ENCODE measurements at regions not wholly inside any gene's neighbourhood (a gene's known extent, or its start where the extent isn't known, plus 50 kb on each side); places are given as distances from the start of the nearest gene placed in this dataset.

GRCh38 chr14:97166497-97166896 is 369.3 kb downstream of the VRK1 start:
- no peak for TF ChIP-seq CTCF (conservative IDR thresholded peaks at IDR 0.05; ENCODE audit: low read depth, low read length)
- no peak for TF ChIP-seq RAD21 (IDR thresholded peaks at IDR 0.05; ENCODE audit: low read length)

Data from IMR-90 (cell line).